Astrocyte (in vitro differentiated cells and primary cell): ENCODE measurements at regions not wholly inside any gene's neighbourhood (a gene's known extent, or its start where the extent isn't known, plus 50 kb on each side); places are given as distances from the start of the nearest gene placed in this dataset.

Experiments used
- DNase-seq: peaks from one replicate; pipeline ENCODE4 v3.0.0-alpha.2; 2010; ENCODE audit warnings: low read depth
- FAIRE-seq: peaks from 2 replicates; lab custom pipeline; 2011; peaks lifted over from hg19 to GRCh38; lab: Jason Lieb, UNC
- H2AFZ ChIP-seq: 2 replicates; pipeline ENCODE4 v1.6.0; 2012; ENCODE audit warnings: low read depth, low read length, inconsistent platforms
- H3K27ac ChIP-seq: 2 replicates; pipeline ENCODE4 v1.5.1; 2011; ENCODE audit warnings: low read depth, low read length, inconsistent platforms
- H3K27me3 ChIP-seq: 2 replicates; pipeline ENCODE4 v1.6.0; 2011; ENCODE audit warnings: low read length, inconsistent platforms; ENCODE audit not compliant: insufficient read depth
- H3K36me3 ChIP-seq: 2 replicates; pipeline ENCODE4 v1.5.1; 2011; ENCODE audit warnings: low read length, inconsistent platforms; ENCODE audit not compliant: insufficient read depth
- H3K4me1 ChIP-seq: 2 replicates; pipeline ENCODE4 v1.5.1; 2011; ENCODE audit warnings: low read length, inconsistent platforms; ENCODE audit not compliant: insufficient read depth
- H3K4me2 ChIP-seq: 2 replicates; pipeline ENCODE4 v1.6.0; 2012; ENCODE audit warnings: low read length, inconsistent platforms
- H3K4me3 ChIP-seq: 2 replicates; pipeline ENCODE4 v1.5.1; 2011; ENCODE audit warnings: low read depth, mild to moderate bottlenecking, low read length, inconsistent platforms; ENCODE audit not compliant: insufficient read depth
- H3K79me2 ChIP-seq: 2 replicates; pipeline ENCODE4 v1.6.0; 2012; ENCODE audit warnings: mild to moderate bottlenecking, low read length, inconsistent platforms; ENCODE audit not compliant: insufficient read depth
- H3K9ac ChIP-seq: 2 replicates; pipeline ENCODE4 v1.6.0; 2012; ENCODE audit warnings: mild to moderate bottlenecking, low read length, inconsistent platforms
- H3K9me3 ChIP-seq: 2 replicates; pipeline ENCODE4 v1.5.1; 2012; ENCODE audit warnings: low read depth, mild to moderate bottlenecking, low read length, inconsistent platforms; ENCODE audit not compliant: insufficient read depth
- H4K20me1 ChIP-seq: 2 replicates; pipeline ENCODE4 v1.6.0; 2012; ENCODE audit warnings: low read length, inconsistent platforms; ENCODE audit not compliant: insufficient read depth
- H3K27ac Mint-ChIP-seq: one replicate; pipeline ENCODE4 v1.8.0; 2021; ENCODE audit warnings: mild to moderate bottlenecking, mixed read lengths; ENCODE audit not compliant: unreplicated experiment
- H3K27me3 Mint-ChIP-seq: one replicate; pipeline ENCODE4 v1.8.0; 2021; ENCODE audit warnings: low read depth, mixed read lengths; ENCODE audit not compliant: unreplicated experiment
- H3K36me3 Mint-ChIP-seq: one replicate; pipeline ENCODE4 v1.8.0; 2021; ENCODE audit warnings: low read depth, mixed read lengths; ENCODE audit not compliant: unreplicated experiment
- H3K4me1 Mint-ChIP-seq: one replicate; pipeline ENCODE4 v1.8.0; 2021; ENCODE audit warnings: low read depth, mixed read lengths; ENCODE audit not compliant: unreplicated experiment
- H3K4me3 Mint-ChIP-seq: one replicate; pipeline ENCODE4 v1.8.0; 2021; ENCODE audit warnings: mild to moderate bottlenecking, moderate library complexity, mixed read lengths; ENCODE audit not compliant: unreplicated experiment
- H3K9me3 Mint-ChIP-seq: one replicate; pipeline ENCODE4 v1.8.0; 2021; ENCODE audit warnings: mild to moderate bottlenecking, mixed read lengths; ENCODE audit not compliant: unreplicated experiment
- CTCF ChIP-seq: IDR thresholded peaks from 2 replicates; pipeline ENCODE4 v1.5.1; 2011; ENCODE audit warnings: low read depth, mild to moderate bottlenecking, inconsistent platforms, low read length, moderate library complexity; ENCODE audit not compliant: insufficient read depth
- EZH2 ChIP-seq: IDR thresholded peaks from 2 replicates; pipeline ENCODE4 v1.6.1; 2012; ENCODE audit warnings: mild to moderate bottlenecking, low read length, inconsistent platforms; ENCODE audit not compliant: insufficient read depth

- H3K9me3 Mint-ChIP-seq, result peaks cover 4% of the 10 kb centered on the region
- H3K9ac ChIP-seq, result no peak overlapping the region
- no peak for DNase-seq
- no peaks in the 10 kb centered on the region for H3K36me3 ChIP-seq
- H3K36me3 Mint-ChIP-seq, result no peaks in the 10 kb centered on the region
- H3K4me1 Mint-ChIP-seq, result peaks cover 1% of the 10 kb centered on the region
- no peak for FAIRE-seq
- peaks cover 11% of the 10 kb centered on the region for H3K9me3 ChIP-seq
- no peak overlapping the region for H3K4me3 ChIP-seq
- no peak overlapping the region for H3K27ac Mint-ChIP-seq
- H3K27me3 Mint-ChIP-seq, result peaks cover 7% of the 10 kb centered on the region
- no peaks in the 10 kb centered on the region for H3K79me2 ChIP-seq
- H3K27ac ChIP-seq, result no peak overlapping the region
- TF ChIP-seq EZH2 (no peak), CTCF (no peak)
- H3K4me1 ChIP-seq, result no peaks in the 10 kb centered on the region
- no peaks in the 10 kb centered on the region for H3K27me3 ChIP-seq
- H3K4me2 ChIP-seq, result no peak overlapping the region
- no peaks in the 10 kb centered on the region for H4K20me1 ChIP-seq
- H3K4me3 Mint-ChIP-seq, result no peak overlapping the region
- no peak overlapping the region for H2AFZ ChIP-seq
Observed at GRCh38 chr22:49509016-49509415, 318.7 kb downstream of the BRD1 start.

- H3K9me3 ChIP-seq, result peaks cover 13% of the 10 kb centered on the region
- no peaks in the 10 kb centered on the region for H4K20me1 ChIP-seq
- H3K27me3 ChIP-seq, result no peaks in the 10 kb centered on the region
- no peaks in the 10 kb centered on the region for H3K36me3 ChIP-seq
- no peak overlapping the region for H3K27ac ChIP-seq
- Mint-ChIP-seq H3K36me3 (no peaks in the 10 kb centered on the region), H3K9me3 (peaks cover 4% of the 10 kb centered on the region), H3K4me3 (no peak overlapping the region), H3K4me1 (peaks cover 4% of the 10 kb centered on the region), H3K27me3 (peaks cover 4% of the 10 kb centered on the region), H3K27ac (no peak overlapping the region)
- no peak overlapping the region for H3K9ac ChIP-seq
- no peaks in the 10 kb centered on the region for H3K79me2 ChIP-seq
- no peak overlapping the region for H3K4me3 ChIP-seq
- TF ChIP-seq EZH2 (no peak), CTCF (no peak)
- no peak for FAIRE-seq
- no peak overlapping the region for H2AFZ ChIP-seq
- no peak overlapping the region for H3K4me2 ChIP-seq
- no peaks in the 10 kb centered on the region for H3K4me1 ChIP-seq
- DNase-seq, result no peak
Observed at GRCh38 chr22:49508561-49508960, 319.1 kb downstream of the BRD1 start.

- Histone ChIP-seq H3K4me2 (no peak overlapping the region), H3K4me3 (no peak overlapping the region), H3K27ac (no peak overlapping the region), H3K79me2 (no peaks in the 10 kb centered on the region), H3K36me3 (no peaks in the 10 kb centered on the region), H3K9me3 (peaks cover 13% of the 10 kb centered on the region), H3K27me3 (no peaks in the 10 kb centered on the region), H3K9ac (no peak overlapping the region), H2AFZ (no peak overlapping the region), H4K20me1 (no peaks in the 10 kb centered on the region), H3K4me1 (no peaks in the 10 kb centered on the region)
- H3K27ac Mint-ChIP-seq, result no peak overlapping the region
- DNase-seq (no peak), FAIRE-seq (no peak)
- no peaks in the 10 kb centered on the region for H3K27me3 Mint-ChIP-seq
- H3K4me1 Mint-ChIP-seq, result peaks cover 5% of the 10 kb centered on the region
- H3K9me3 Mint-ChIP-seq, result peaks cover 4% of the 10 kb centered on the region
- H3K36me3 Mint-ChIP-seq, result no peaks in the 10 kb centered on the region
- TF ChIP-seq EZH2 (no peak), CTCF (no peak)
- no peak overlapping the region for H3K4me3 Mint-ChIP-seq
Observed at GRCh38 chr22:49507607-49508292, 319.9 kb downstream of the BRD1 start.
